ENCODE measurements at regions not wholly inside any gene's neighbourhood (a gene's known extent, or its start where the extent isn't known, plus 50 kb on each side); places are given as distances from the start of the nearest gene placed in this dataset.

DNA sequence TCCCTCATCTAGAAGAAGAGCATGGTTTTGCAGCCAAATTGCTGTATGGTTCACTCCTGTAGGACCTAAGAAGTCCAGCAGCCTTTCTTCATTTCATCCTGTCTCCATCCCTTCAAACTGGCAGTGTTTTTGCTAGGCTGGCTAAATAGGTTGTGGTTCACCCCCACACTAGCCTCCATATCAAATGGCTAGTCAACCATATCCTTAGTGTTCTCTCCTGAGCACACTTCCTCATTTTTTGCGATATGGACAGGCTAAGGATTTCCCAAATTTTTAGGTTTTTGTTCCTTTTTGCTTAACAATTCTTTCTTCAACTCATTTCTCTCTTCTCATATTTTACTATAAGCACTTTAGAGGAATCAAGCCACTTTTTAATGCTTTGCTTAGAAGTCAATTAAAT is 98.8 kb upstream of the NOCT start:
- DNase-seq (ENCODE audit: low read depth), result no peak
- TF ChIP-seq, protein P1, sequence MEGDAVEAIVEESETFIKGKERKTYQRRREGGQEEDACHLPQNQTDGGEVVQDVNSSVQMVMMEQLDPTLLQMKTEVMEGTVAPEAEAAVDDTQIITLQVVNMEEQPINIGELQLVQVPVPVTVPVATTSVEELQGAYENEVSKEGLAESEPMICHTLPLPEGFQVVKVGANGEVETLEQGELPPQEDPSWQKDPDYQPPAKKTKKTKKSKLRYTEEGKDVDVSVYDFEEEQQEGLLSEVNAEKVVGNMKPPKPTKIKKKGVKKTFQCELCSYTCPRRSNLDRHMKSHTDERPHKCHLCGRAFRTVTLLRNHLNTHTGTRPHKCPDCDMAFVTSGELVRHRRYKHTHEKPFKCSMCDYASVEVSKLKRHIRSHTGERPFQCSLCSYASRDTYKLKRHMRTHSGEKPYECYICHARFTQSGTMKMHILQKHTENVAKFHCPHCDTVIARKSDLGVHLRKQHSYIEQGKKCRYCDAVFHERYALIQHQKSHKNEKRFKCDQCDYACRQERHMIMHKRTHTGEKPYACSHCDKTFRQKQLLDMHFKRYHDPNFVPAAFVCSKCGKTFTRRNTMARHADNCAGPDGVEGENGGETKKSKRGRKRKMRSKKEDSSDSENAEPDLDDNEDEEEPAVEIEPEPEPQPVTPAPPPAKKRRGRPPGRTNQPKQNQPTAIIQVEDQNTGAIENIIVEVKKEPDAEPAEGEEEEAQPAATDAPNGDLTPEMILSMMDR (conservative IDR thresholded peaks at IDR 0.05; ENCODE audit: control insufficient read depth, insufficient read depth, low read depth, low read length), result no peak
- no peak overlapping the region for H3K4me3 ChIP-seq (ENCODE audit: control insufficient read depth, low read depth, low read length)

DNA sequence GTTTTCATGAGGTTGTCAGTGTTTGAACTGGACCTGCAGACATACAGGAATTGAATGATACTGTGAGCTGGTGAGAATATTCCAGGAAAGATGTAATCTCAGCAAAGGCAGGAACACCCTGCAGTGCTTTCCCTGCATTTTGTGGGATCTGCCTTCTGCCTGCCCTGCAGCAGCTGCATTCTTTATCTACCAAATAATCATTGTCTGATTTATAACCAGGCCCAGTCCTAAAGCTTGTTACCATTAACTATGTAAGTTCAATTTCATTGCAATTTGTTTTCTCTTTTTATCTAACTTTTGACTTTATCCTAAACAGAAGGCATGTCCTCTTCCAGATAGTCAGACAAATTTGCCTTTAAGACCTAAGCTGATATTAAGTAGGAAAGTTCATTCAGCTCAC is 99.8 kb upstream of the NOCT start:
- TF ChIP-seq, protein P1 (conservative IDR thresholded peaks at IDR 0.05; ENCODE audit: control insufficient read depth, insufficient read depth, low read depth, low read length), result no peak
- H3K4me3 ChIP-seq (ENCODE audit: control insufficient read depth, low read depth, low read length), result no peak overlapping the region
- no peak for DNase-seq (ENCODE audit: low read depth)

DNA sequence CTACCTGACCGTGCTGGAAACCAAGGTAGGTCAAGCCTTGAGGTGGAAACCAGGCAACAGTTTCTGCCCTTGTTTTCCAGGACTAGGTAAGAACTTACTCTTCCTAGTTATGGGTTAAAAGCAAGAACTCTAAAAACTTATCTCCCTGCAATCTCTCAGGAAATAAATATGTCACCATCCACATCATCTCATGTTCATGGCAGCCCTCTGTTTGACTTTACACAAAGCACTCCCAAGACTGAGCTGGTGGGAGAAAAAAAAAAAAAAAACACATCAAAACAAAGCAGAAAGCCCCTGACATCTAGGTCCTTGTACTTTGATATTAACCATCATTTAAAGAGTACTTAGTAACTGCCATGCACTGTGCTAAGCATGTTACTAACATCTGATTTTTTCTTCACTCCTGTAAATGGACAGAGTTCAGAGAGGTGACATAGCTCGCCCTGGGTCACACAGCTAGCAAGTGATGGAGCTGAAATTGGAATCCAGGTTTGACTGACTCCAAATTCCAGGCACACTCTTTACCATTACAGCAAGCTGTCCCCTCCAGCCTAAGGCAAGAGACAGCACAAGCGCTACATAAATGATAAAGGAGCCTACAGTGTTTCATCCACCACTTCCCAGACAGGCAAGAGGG is 102.8 kb upstream of the NOCT start:
- no peak overlapping the region for H3K4me3 ChIP-seq (ENCODE audit: control insufficient read depth, low read depth, low read length)
- no peak for DNase-seq (ENCODE audit: low read depth)
- TF ChIP-seq, protein P1 (conservative IDR thresholded peaks at IDR 0.05; ENCODE audit: control insufficient read depth, insufficient read depth, low read depth, low read length), result no peak

DNA sequence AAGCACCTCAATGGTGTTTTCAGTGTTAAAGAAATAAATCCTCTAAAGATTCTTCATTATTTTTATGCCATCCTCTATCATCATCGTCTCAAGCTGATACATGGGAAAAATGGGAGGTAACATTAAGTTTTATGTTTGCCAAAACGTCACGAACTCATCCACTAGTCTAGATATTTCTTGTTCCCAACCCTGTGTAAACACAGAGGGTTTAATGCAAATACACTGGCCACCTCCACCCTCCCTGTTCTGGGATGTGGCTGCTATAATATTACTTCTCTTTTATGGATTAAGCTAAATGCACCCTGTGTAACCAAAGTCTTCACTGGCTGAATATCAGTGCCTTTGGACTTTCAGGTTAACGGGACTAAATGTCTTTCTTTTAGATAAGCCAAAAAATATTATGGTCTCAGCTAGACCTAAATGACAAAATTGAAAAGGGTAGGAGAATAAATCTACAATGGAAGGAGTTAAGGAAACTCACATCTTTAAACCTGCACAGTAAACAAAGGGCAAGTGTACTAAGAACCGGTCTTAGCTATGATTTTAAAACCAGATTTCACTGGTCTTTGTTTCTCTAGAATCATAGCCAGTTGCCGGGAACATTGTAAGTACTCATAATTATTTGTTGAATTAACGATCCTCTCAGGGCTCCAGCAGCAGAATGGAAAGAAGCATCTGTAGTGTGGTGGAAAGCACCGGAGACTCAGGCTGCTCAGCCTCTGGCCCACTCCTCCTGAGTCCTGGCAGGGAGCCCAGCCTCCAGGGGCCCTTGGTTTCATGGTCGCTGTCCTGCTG is 103.5 kb upstream of the NOCT start:
- TF ChIP-seq, protein P1 (conservative IDR thresholded peaks at IDR 0.05; ENCODE audit: control insufficient read depth, insufficient read depth, low read depth, low read length), result no peak
- DNase-seq (ENCODE audit: low read depth), result no peak
- H3K4me3 ChIP-seq (ENCODE audit: control insufficient read depth, low read depth, low read length), result no peak overlapping the region

DNA sequence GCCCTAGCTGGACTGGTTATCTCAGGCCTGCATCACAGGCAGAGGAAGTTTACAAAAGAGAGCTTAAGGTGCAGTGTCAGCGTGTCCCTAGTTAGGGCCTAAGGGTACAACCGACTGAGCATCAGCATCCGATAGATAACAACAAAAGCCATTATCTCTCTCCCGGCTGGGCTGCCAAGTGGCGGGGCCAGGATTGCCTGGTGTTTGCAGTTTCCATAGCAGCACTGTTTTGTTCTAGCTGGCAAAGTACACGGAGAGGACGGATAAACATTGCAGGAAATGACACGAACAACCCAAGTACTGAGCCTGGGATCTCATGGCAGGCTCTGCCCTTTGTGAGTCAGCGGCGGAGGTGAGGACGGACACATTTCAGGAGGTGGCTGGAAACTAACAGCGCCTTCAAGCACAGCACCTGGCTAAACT is 104.7 kb upstream of the NOCT start:
- TF ChIP-seq, protein P1 (conservative IDR thresholded peaks at IDR 0.05; ENCODE audit: control insufficient read depth, insufficient read depth, low read depth, low read length), result no peak
- H3K4me3 ChIP-seq (ENCODE audit: control insufficient read depth, low read depth, low read length), result no peak overlapping the region
- DNase-seq (ENCODE audit: low read depth), result peak; percentile 70

DNA sequence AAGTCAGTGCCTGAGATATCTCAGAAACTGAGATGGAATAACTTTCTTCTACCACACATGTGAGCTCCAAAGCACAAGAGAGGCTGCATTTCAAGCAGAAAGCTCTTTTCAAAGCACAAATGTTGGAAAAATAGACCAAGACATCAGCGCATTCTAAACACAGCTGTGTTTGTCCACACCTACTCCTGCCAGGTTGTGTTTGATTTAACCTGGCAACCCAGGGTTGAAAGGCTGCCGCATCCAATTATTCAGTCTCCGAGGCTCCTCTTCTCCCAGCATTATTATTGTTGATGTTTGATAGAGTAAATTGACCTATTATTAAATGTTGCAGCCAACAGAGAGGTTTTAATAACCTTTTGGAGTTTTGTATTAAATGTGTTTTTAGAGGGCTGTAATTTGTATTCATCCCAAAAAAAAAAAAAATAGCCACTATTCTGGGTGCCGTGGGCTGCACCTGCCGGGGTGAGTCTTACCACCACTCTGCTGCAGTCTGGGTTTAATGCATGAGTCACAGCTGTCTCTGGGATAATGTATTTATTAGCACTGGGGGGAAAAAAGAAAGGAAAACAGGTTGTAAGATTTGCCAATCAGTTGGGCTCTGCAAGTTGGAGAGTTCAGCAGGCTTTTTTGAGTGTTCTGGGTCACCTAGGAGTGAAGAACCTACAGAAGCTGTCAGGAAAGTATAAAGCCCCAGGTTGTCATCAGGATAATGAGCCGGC is 105.2 kb upstream of the NOCT start:
- peak; percentile 20 for DNase-seq (ENCODE audit: low read depth)
- no peak overlapping the region for H3K4me3 ChIP-seq (ENCODE audit: control insufficient read depth, low read depth, low read length)
- TF ChIP-seq, protein P1 (conservative IDR thresholded peaks at IDR 0.05; ENCODE audit: control insufficient read depth, insufficient read depth, low read depth, low read length), result no peak

Data from fibroblast of mammary gland (primary cell).